Activated CD8-positive, alpha-beta T cell treated with anti-CD3 and anti-CD28 coated beads for 36 hours (primary cell): ENCODE measurements at regions not wholly inside any gene's neighbourhood (a gene's known extent, or its start where the extent isn't known, plus 50 kb on each side); places are given as distances from the start of the nearest gene placed in this dataset.
"Not testable (repeated sequence)": the region's sequence is repeated elsewhere in the genome, so short reads cannot be mapped to it uniquely, and the experiment has no call there.

ENCODE experiments used
- ATAC-seq: fragments of 200-7000 bp; cut with Tn5 transposase; one replicate; pipeline ENCODE4 v1.10.0; 2021; ENCODE audit warnings: mild to moderate bottlenecking, moderate library complexity
- CTCF ChIA-PET: fragments of 350-600 bp; sonication (Branson Sonifier 250); formaldehyde crosslinking; loops from one replicate; lab custom pipeline; 2021; ENCODE audit warnings: antibody characterized with exemption; lab: Charles Lee
- POLR2A ChIA-PET: fragments of 350-600 bp; sonication (Branson Sonifier 250); formaldehyde crosslinking; loops from one replicate; lab custom pipeline; 2021; ENCODE audit warnings: antibody characterized with exemption; lab: Charles Lee
- DNase-seq: peaks from one replicate; pipeline ENCODE4 v3.0.0-alpha.2; 2020
- H3K27ac Mint-ChIP-seq: one replicate; pipeline ENCODE4 v1.8.0; 2021; ENCODE audit warnings: mild to moderate bottlenecking, mixed read lengths
- H3K27me3 Mint-ChIP-seq: one replicate; pipeline ENCODE4 v1.8.0; 2021; ENCODE audit warnings: mixed read lengths
- H3K36me3 Mint-ChIP-seq: one replicate; pipeline ENCODE4 v1.8.0; 2021; ENCODE audit warnings: low read depth, mixed read lengths
- H3K4me1 Mint-ChIP-seq: one replicate; pipeline ENCODE4 v1.8.0; 2021; ENCODE audit warnings: low read depth, mixed read lengths
- H3K4me3 Mint-ChIP-seq: one replicate; pipeline ENCODE4 v1.8.0; 2021; ENCODE audit warnings: mild to moderate bottlenecking, moderate library complexity, mixed read lengths
- H3K9me3 Mint-ChIP-seq: one replicate; pipeline ENCODE4 v1.8.0; 2021; ENCODE audit warnings: mixed read lengths
- intact Hi-C: fragments of 100-400 bp; cut with micrococcal nuclease; formaldehyde crosslinking; loops from one replicate; pipeline ENCODE4 v1.10.0; 2022
- TF ChIP-seq, protein P1 (sequence below): fragments of 200-600 bp; IDR thresholded peaks from one replicate; pipeline ENCODE4 v1.8.0; 2022; ENCODE audit warnings: antibody characterized with exemption, mild to moderate bottlenecking

DNA sequence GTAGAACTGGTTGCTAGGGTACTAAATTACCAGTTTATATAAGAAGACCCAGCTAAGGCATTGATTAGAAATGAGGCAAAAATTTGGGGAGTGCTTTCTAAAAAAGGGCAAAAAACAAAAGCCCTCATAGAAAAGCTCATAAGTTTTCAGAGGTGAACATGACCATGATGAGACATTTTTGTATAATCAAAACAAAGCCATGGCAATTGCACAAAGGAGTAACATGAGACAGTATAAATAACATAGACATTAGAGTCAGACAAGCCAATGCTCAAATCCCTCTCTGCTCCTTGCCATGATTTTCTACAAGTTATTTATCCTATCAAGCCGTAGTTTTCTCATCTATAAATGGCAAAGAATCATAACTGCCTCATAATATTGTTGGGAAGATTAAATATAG lies 112.2 kb upstream of the ADTRP start:
- Mint-ChIP-seq H3K27me3 (no peaks in the 10 kb centered on the region), H3K9me3 (peaks cover 2% of the 10 kb centered on the region), H3K36me3 (no peaks in the 10 kb centered on the region), H3K27ac (no peak overlapping the region), H3K4me3 (no peak overlapping the region), H3K4me1 (no peaks in the 10 kb centered on the region)
- ChIA-PET CTCF (no interaction called here), POLR2A (no interaction called here)
- intact Hi-C loops: no loop called here
- ATAC-seq: no peak
- TF ChIP-seq, protein P1, sequence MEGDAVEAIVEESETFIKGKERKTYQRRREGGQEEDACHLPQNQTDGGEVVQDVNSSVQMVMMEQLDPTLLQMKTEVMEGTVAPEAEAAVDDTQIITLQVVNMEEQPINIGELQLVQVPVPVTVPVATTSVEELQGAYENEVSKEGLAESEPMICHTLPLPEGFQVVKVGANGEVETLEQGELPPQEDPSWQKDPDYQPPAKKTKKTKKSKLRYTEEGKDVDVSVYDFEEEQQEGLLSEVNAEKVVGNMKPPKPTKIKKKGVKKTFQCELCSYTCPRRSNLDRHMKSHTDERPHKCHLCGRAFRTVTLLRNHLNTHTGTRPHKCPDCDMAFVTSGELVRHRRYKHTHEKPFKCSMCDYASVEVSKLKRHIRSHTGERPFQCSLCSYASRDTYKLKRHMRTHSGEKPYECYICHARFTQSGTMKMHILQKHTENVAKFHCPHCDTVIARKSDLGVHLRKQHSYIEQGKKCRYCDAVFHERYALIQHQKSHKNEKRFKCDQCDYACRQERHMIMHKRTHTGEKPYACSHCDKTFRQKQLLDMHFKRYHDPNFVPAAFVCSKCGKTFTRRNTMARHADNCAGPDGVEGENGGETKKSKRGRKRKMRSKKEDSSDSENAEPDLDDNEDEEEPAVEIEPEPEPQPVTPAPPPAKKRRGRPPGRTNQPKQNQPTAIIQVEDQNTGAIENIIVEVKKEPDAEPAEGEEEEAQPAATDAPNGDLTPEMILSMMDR: no peak
- DNase-seq: no peak

GRCh38 chr6:11890209-11890608 lies 111.6 kb upstream of the ADTRP start:
- Mint-ChIP-seq H3K9me3 (no peaks in the 10 kb centered on the region), H3K27ac (no peak overlapping the region), H3K4me1 (peaks cover 2% of the 10 kb centered on the region), H3K27me3 (no peaks in the 10 kb centered on the region), H3K4me3 (no peak overlapping the region), H3K36me3 (no peaks in the 10 kb centered on the region)
- DNase-seq: no peak
- intact Hi-C loops: no loop called here
- TF ChIP-seq, protein P1: no peak
- ChIA-PET CTCF (interaction anchor here (0.6 kb wide), 1 partner anchor 130 kb away, joined by 3 read pairs; no protein-coding TSS in a partner anchor), POLR2A (no interaction called here)
- no peak for ATAC-seq

DNA sequence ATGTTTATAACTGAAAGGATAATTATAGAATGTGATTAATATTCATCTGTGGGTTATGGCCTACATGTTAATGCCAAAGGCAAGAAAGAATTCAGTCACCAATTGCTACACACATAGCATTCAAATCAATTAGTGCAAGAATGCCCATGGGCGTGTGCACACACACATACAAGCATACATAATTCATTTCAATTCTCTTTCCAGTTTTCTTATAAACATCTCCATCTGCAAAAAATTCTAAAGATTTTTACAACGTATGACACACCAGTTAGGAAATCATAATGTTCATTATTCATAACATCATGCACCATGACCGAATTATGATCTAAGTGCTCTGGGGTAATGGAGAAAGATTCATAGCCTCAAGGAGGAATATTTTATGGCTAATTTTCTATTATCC lies 111.0 kb upstream of the ADTRP start:
- intact Hi-C loops: no loop called here
- H3K4me1 Mint-ChIP-seq: peaks cover 6% of the 10 kb centered on the region
- H3K4me3 Mint-ChIP-seq: no peak overlapping the region
- ATAC-seq: no peak
- DNase-seq: no peak
- TF ChIP-seq, protein P1: no peak
- H3K36me3 Mint-ChIP-seq: no peaks in the 10 kb centered on the region
- H3K27ac Mint-ChIP-seq: no peak overlapping the region
- no peaks in the 10 kb centered on the region for H3K27me3 Mint-ChIP-seq
- CTCF ChIA-PET: no interaction called here
- POLR2A ChIA-PET: no interaction called here
- H3K9me3 Mint-ChIP-seq: no peaks in the 10 kb centered on the region

DNA sequence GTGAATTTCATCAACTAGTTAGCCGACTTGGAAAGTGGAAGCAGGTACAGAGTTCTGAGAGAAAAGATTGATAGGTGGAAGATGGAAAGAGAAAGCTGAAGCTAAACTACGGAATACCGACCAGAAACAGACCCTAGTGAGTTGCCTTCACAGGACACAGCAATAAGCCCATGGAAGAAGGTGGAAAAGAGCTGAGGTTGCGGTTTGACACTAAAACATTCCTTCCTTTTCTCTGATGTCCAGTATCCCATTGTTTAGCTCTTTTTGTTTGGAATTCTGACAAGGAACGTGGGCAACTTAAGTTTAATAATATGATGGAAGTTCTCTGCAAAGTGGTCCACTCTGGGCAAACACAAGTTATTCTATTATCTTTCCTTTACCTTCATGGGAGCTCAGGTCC lies 110.1 kb upstream of the ADTRP start:
- H3K36me3 Mint-ChIP-seq: no peaks in the 10 kb centered on the region
- no peak overlapping the region for H3K27ac Mint-ChIP-seq
- DNase-seq (no peak), ATAC-seq (no peak)
- TF ChIP-seq, protein P1: no peak
- no peak overlapping the region for H3K4me3 Mint-ChIP-seq
- ChIA-PET CTCF (interaction anchor here (0.8 kb wide), 1 partner anchor 311 kb away, joined by 3 read pairs; no protein-coding TSS in a partner anchor), POLR2A (interaction anchor here (0.7 kb wide), 1 partner anchor 25 kb away, joined by 3 read pairs; no protein-coding TSS in a partner anchor)
- no peaks in the 10 kb centered on the region for H3K27me3 Mint-ChIP-seq
- intact Hi-C loops: no loop called here
- H3K4me1 Mint-ChIP-seq: peaks cover 6% of the 10 kb centered on the region
- no peaks in the 10 kb centered on the region for H3K9me3 Mint-ChIP-seq

- Mint-ChIP-seq H3K27ac (no peak overlapping the region), H3K4me3 (no peak overlapping the region), H3K27me3 (no peaks in the 10 kb centered on the region), H3K4me1 (peaks cover 6% of the 10 kb centered on the region), H3K36me3 (no peaks in the 10 kb centered on the region), H3K9me3 (peaks cover 13% of the 10 kb centered on the region)
- DNase-seq: peak; percentile 5
- POLR2A ChIA-PET: no interaction called here
- CTCF ChIA-PET: interaction anchor here (1.1 kb wide), 1 partner anchor 229 kb away, joined by 3 read pairs; no protein-coding TSS in a partner anchor
- TF ChIP-seq, protein P1: no peak
- intact Hi-C loops: no loop called here
- peak; percentile 49 for ATAC-seq
These were observed 106.6 kb upstream of the ADTRP start for GRCh38 chr6:11885159-11885558.

DNA sequence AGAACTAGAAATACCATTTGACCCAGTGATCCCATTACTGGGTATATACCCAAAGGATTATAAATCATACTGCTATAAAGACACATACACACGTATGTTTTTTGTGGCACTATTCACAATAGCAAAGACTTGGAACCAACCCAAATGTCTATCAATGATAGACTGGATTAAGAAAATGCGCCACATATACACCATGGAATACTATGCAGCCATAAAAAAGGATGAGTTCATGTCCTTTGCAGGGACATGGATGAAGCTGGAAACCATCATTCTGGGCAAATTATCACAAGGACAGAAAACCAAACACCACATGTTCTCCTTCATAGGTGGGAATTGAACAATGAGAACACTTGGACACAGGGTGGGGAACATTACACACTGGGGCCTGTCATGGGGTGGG lies 104.9 kb upstream of the ADTRP start:
- H3K4me1 Mint-ChIP-seq, CTCF ChIA-PET, H3K27ac Mint-ChIP-seq, H3K4me3 Mint-ChIP-seq, H3K36me3 Mint-ChIP-seq, DNase-seq, POLR2A ChIA-PET, intact Hi-C loops, H3K27me3 Mint-ChIP-seq, ATAC-seq: not testable (repeated sequence)
- H3K9me3 Mint-ChIP-seq: peaks cover 13% of the 10 kb centered on the region

GRCh38 chr6:11880156-11880555 lies 101.6 kb upstream of the ADTRP start:
- DNase-seq, CTCF ChIA-PET, H3K27ac Mint-ChIP-seq, H3K4me3 Mint-ChIP-seq, H3K4me1 Mint-ChIP-seq, intact Hi-C loops, H3K36me3 Mint-ChIP-seq, POLR2A ChIA-PET, ATAC-seq, H3K27me3 Mint-ChIP-seq: not testable (repeated sequence)
- H3K9me3 Mint-ChIP-seq: peaks cover 13% of the 10 kb centered on the region
